Endothelial cell of umbilical vein (primary cell): ENCODE measurements at regions not wholly inside any gene's neighbourhood (a gene's known extent, or its start where the extent isn't known, plus 50 kb on each side); places are given as distances from the start of the nearest gene placed in this dataset.

ENCODE experiments used
- EZH2 ChIP-seq: IDR thresholded peaks from 2 replicates; pipeline ENCODE4 v1.6.1; 2012; ENCODE audit warnings: borderline replicate concordance, low read depth, mild to moderate bottlenecking, moderate library complexity, low read length, inconsistent platforms; ENCODE audit not compliant: severe bottlenecking
- MYC ChIP-seq: IDR thresholded peaks from one replicate; pipeline ENCODE4 v1.6.1; 2011; ENCODE audit warnings: mild to moderate bottlenecking, low read depth, low read length
- POLR2A ChIP-seq: IDR thresholded peaks from 2 replicates; pipeline ENCODE4 v1.6.1; 2012; ENCODE audit warnings: low read depth, mild to moderate bottlenecking, control low read depth, low read length
- POLR2AphosphoS5 ChIP-seq: IDR thresholded peaks from 2 replicates; pipeline ENCODE4 v1.6.1; 2012; ENCODE audit warnings: low read depth, mild to moderate bottlenecking, control low read depth, low read length, moderate library complexity; ENCODE audit not compliant: insufficient read depth
- TF ChIP-seq, protein P1 (sequence below), 2 donors: IDR thresholded peaks; 1 replicate in 1 of 2; 2 replicates in 1 of 2; pipeline ENCODE4 v1.5.1; 2011; ENCODE audit warnings: low read length in 2 of 2, mild to moderate bottlenecking in 2 of 2, moderate library complexity in 2 of 2, control low read depth in 1 of 2, inconsistent platforms in 1 of 2, low read depth in 1 of 2; ENCODE audit not compliant: insufficient read depth in 1 of 2; ENCODE audit errors: extremely low read depth in 1 of 2

DNA sequence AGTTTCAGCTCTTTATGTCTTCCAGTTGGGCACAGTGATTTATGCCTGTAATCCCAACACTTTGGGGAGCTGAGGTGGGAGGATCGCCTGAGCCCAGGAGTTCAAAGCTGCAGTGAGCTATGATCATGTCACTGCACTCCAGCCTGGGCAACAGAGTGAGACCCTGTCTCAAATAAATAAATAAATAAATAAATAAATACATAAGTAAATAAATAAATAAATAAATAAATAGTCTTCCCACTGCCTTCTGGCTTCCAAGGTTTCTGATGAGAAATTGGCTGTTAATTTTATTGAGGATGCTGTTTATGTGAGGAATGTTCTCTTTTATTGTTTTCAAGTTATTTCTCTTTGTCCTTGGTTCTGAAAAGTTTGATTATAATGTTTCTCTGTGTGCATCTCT, 1507.6 kb upstream of the GOT2 start:
- no peak for TF ChIP-seq POLR2AphosphoS5
- TF ChIP-seq, protein P1, sequence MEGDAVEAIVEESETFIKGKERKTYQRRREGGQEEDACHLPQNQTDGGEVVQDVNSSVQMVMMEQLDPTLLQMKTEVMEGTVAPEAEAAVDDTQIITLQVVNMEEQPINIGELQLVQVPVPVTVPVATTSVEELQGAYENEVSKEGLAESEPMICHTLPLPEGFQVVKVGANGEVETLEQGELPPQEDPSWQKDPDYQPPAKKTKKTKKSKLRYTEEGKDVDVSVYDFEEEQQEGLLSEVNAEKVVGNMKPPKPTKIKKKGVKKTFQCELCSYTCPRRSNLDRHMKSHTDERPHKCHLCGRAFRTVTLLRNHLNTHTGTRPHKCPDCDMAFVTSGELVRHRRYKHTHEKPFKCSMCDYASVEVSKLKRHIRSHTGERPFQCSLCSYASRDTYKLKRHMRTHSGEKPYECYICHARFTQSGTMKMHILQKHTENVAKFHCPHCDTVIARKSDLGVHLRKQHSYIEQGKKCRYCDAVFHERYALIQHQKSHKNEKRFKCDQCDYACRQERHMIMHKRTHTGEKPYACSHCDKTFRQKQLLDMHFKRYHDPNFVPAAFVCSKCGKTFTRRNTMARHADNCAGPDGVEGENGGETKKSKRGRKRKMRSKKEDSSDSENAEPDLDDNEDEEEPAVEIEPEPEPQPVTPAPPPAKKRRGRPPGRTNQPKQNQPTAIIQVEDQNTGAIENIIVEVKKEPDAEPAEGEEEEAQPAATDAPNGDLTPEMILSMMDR (IDR thresholded peaks at IDR 0.05; ENCODE audit: extremely low read depth in 1 of 2, insufficient read depth in 1 of 2, low read depth in 1 of 2, low read length in 2 of 2), result no peak
- TF ChIP-seq EZH2, result no peak
- TF ChIP-seq POLR2A, result no peak
- no peak for TF ChIP-seq MYC
